ENCODE measurements at regions not wholly inside any gene's neighbourhood (a gene's known extent, or its start where the extent isn't known, plus 50 kb on each side); places are given as distances from the start of the nearest gene placed in this dataset.

GRCh38 chr7:15007507-15007906 is 105.0 kb upstream of the DGKB start:
- TF ChIP-seq CTCF (IDR thresholded peaks at IDR 0.05; ENCODE audit: insufficient read depth, low read depth, low read length) = peak; percentile 40
- CTCF ChIA-PET = interaction anchor here (0.9 to 2.9 kb wide), 3 partner anchors 8 to 316 kb away, joined by 3 to 8 read pairs (median 3); no protein-coding TSS in a partner anchor
- H3K27me3 ChIP-seq (ENCODE audit: control insufficient read depth, insufficient read depth, low read length) = no peaks in the 10 kb centered on the region
- no peak overlapping the region for H3K4me3 ChIP-seq (ENCODE audit: low read depth, low read length)
- POLR2A ChIA-PET = no interaction called here
- no peaks in the 10 kb centered on the region for H3K36me3 ChIP-seq (ENCODE audit: control insufficient read depth, insufficient read depth, low read length)
- no peak for DNase-seq (ENCODE audit: low read depth)

DNA sequence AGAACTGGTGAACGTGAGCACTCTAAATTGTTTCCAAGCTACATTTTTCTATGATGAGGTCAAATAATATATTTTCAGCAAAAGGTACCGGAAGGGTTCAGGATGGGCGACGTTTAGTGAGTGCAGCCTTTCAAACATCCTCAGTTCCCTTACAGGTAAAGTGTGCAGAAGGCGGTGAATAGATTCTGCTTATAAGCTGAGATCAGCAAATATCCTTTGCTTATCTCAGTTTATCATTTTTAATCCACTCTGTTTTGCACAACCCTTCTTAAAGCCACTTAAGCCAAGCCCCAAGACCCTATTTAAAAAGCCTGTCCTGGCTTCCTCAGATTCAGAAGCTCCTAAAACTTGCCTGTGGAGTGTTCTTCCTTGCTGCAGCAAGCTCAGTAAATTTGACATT is 103.1 kb upstream of the DGKB start:
- no peak for TF ChIP-seq CTCF (IDR thresholded peaks at IDR 0.05; ENCODE audit: insufficient read depth, low read depth, low read length)
- ChIA-PET POLR2A (no interaction called here), CTCF (interaction anchor here (2.3 to 2.9 kb wide), 2 partner anchors 11 to 13 kb away, joined by 8 to 16 read pairs; no protein-coding TSS in a partner anchor)
- no peak for DNase-seq (ENCODE audit: low read depth)
- Histone ChIP-seq H3K36me3 (ENCODE audit: control insufficient read depth, insufficient read depth, low read length) (no peaks in the 10 kb centered on the region), H3K4me3 (ENCODE audit: low read depth, low read length) (no peak overlapping the region), H3K27me3 (ENCODE audit: control insufficient read depth, insufficient read depth, low read length) (no peaks in the 10 kb centered on the region)

- ChIA-PET CTCF (interaction anchor here (1.0 to 1.8 kb wide), 2 partner anchors 15 to 22 kb away, joined by 3 to 5 read pairs; no protein-coding TSS in a partner anchor), POLR2A (no interaction called here)
- no peak for DNase-seq (ENCODE audit: low read depth)
- Histone ChIP-seq H3K27me3 (ENCODE audit: control insufficient read depth, insufficient read depth, low read length) (no peaks in the 10 kb centered on the region), H3K36me3 (ENCODE audit: control insufficient read depth, insufficient read depth, low read length) (no peaks in the 10 kb centered on the region), H3K4me3 (ENCODE audit: low read depth, low read length) (no peak overlapping the region)
- no peak for TF ChIP-seq CTCF (IDR thresholded peaks at IDR 0.05; ENCODE audit: insufficient read depth, low read depth, low read length)
Observed at GRCh38 chr7:15000157-15000556, 97.6 kb upstream of the DGKB start.

DNA sequence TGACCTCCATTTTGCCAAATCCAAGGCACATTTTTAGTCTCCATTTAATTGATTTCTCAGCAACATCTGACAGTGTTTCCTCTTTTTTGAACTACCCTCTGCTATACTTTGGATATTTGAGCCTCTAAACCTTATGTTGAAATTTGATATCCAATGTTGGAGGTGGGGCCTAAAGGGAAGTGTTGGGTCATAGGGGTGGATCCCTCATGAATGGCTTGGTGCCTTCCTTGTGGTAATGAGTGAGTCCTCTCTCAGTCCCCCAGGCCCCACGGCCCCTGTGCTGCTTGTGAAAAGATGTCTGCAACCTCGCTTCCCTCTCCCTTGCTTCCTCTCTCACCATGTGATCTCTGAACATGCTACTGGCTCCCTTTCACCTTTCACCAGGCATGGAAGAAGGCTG is 96.8 kb upstream of the DGKB start:
- CTCF ChIA-PET = interaction anchor here (1.0 kb wide), 1 partner anchor 23 kb away, joined by 3 read pairs; no protein-coding TSS in a partner anchor
- no peak for TF ChIP-seq CTCF (IDR thresholded peaks at IDR 0.05; ENCODE audit: insufficient read depth, low read depth, low read length)
- POLR2A ChIA-PET = no interaction called here
- no peaks in the 10 kb centered on the region for H3K27me3 ChIP-seq (ENCODE audit: control insufficient read depth, insufficient read depth, low read length)
- no peaks in the 10 kb centered on the region for H3K36me3 ChIP-seq (ENCODE audit: control insufficient read depth, insufficient read depth, low read length)
- H3K4me3 ChIP-seq (ENCODE audit: low read depth, low read length) = no peak overlapping the region
- DNase-seq (ENCODE audit: low read depth) = no peak

DNA sequence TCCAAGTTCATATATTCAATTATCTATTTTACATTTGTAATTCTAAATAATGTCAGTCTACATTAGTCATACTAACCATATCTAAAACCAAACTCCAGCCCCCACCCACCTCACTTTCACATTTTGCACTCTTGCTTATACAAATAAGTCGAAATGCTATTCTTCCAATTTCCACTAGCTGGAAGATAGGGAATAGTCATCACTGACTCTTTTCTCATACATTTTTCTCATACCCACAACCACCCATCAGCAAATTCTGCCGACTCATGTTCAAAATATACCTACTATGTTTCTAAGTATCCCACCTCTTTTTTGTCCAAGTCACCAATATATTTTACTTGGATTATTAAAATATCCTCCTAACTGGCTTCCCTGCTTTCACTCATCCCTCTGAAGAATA is 93.2 kb upstream of the DGKB start:
- Histone ChIP-seq H3K27me3 (ENCODE audit: control insufficient read depth, insufficient read depth, low read length) (no peaks in the 10 kb centered on the region), H3K4me3 (ENCODE audit: low read depth, low read length) (no peak overlapping the region), H3K36me3 (ENCODE audit: control insufficient read depth, insufficient read depth, low read length) (no peaks in the 10 kb centered on the region)
- no peak for TF ChIP-seq CTCF (IDR thresholded peaks at IDR 0.05; ENCODE audit: insufficient read depth, low read depth, low read length)
- CTCF ChIA-PET = interaction anchor here (1.0 kb wide), 1 partner anchor 305 kb away, joined by 3 read pairs; no protein-coding TSS in a partner anchor
- DNase-seq (ENCODE audit: low read depth) = no peak
- POLR2A ChIA-PET = no interaction called here
